ENCODE measurements at regions not wholly inside any gene's neighbourhood (a gene's known extent, or its start where the extent isn't known, plus 50 kb on each side); places are given as distances from the start of the nearest gene placed in this dataset.

GRCh38 chr6:94727710-94728109 is 849.6 kb upstream of the MANEA start:
- TF ChIP-seq REST (IDR thresholded peaks at IDR 0.05; ENCODE audit: low read depth) = no peak
- no peak for TF ChIP-seq CREB1 (IDR thresholded peaks at IDR 0.05; ENCODE audit: low read depth)
- TF ChIP-seq EP300 (IDR thresholded peaks at IDR 0.05; ENCODE audit: borderline replicate concordance) = no peak
